WTC11 (cell line): ENCODE measurements at regions not wholly inside any gene's neighbourhood (a gene's known extent, or its start where the extent isn't known, plus 50 kb on each side); places are given as distances from the start of the nearest gene placed in this dataset.

Experiments
- ATAC-seq: fragments of 200-7000 bp; cut with Tn5 transposase; 2 replicates; pipeline ENCODE4 v1.10.0; 2021; ENCODE audit warnings: mild to moderate bottlenecking, moderate library complexity
- CTCF ChIA-PET: fragments of 300-600 bp; sonication (Branson Sonifier 250); formaldehyde crosslinking; loops from one replicate; lab custom pipeline; 2021; ENCODE audit warnings: antibody characterized with exemption; lab: Charles Lee
- POLR2A ChIA-PET: fragments of 350-600 bp; sonication (Branson Sonifier 250); formaldehyde crosslinking; loops from one replicate; lab custom pipeline; 2021; ENCODE audit warnings: antibody characterized with exemption; lab: Charles Lee
- DNase-seq: peaks from one replicate; pipeline ENCODE4 v3.0.0; 2021; ENCODE audit warnings: low spot score
- H3K27ac Mint-ChIP-seq: 2 replicates; pipeline ENCODE4 v1.8.0; 2021; ENCODE audit warnings: mixed read lengths
- H3K27me3 Mint-ChIP-seq: 2 replicates; pipeline ENCODE4 v1.8.0; 2021; ENCODE audit warnings: low read depth, mild to moderate bottlenecking, moderate library complexity, mixed read lengths
- H3K36me3 Mint-ChIP-seq: 2 replicates; pipeline ENCODE4 v1.8.0; 2021; ENCODE audit warnings: mixed read lengths
- H3K4me1 Mint-ChIP-seq: 2 replicates; pipeline ENCODE4 v1.8.0; 2022; ENCODE audit warnings: mixed read lengths
- H3K4me3 Mint-ChIP-seq: 2 replicates; pipeline ENCODE4 v1.8.0; 2021; ENCODE audit warnings: mild to moderate bottlenecking, moderate library complexity, mixed read lengths
- H3K9me3 Mint-ChIP-seq: 2 replicates; pipeline ENCODE4 v1.8.0; 2021; ENCODE audit warnings: mixed read lengths
- CBFB ChIP-seq: sonication (generic); formaldehyde crosslinking; IDR thresholded peaks from 2 replicates; pipeline ENCODE4 v1.8.1; 2022; ENCODE audit warnings: mild to moderate bottlenecking, low read depth, missing genetic modification reagents
- ELF4 ChIP-seq: sonication (generic); formaldehyde crosslinking; IDR thresholded peaks from 2 replicates; pipeline ENCODE4 v1.8.1; 2022; ENCODE audit warnings: low read depth, mild to moderate bottlenecking, moderate library complexity, missing genetic modification reagents
- EMX1 ChIP-seq: fragments of 250-450 bp; sonication (Bioruptor Pico); IDR thresholded peaks from 2 replicates; pipeline ENCODE4 v1.8.0; 2021; ENCODE audit warnings: mild to moderate bottlenecking
- FOXJ3 ChIP-seq: sonication (generic); formaldehyde crosslinking; IDR thresholded peaks from 2 replicates; pipeline ENCODE4 v1.9.0; 2021; ENCODE audit warnings: missing genetic modification reagents, mild to moderate bottlenecking, borderline replicate concordance
- FOXK1 ChIP-seq: sonication (generic); formaldehyde crosslinking; IDR thresholded peaks from 2 replicates; pipeline ENCODE4 v1.8.0; 2022; ENCODE audit warnings: mild to moderate bottlenecking, moderate library complexity, missing genetic modification reagents
- GABPB1 ChIP-seq: sonication (generic); formaldehyde crosslinking; IDR thresholded peaks from 2 replicates; pipeline ENCODE4 v1.8.1; 2023; ENCODE audit warnings: mild to moderate bottlenecking, missing genetic modification reagents
- GRHL2 ChIP-seq: fragments of 250-450 bp; sonication (Bioruptor Pico); IDR thresholded peaks from 2 replicates; pipeline ENCODE4 v1.8.0; 2022; ENCODE audit warnings: mild to moderate bottlenecking, moderate library complexity; ENCODE audit not compliant: insufficient replicate concordance, severe bottlenecking
- NR3C1 ChIP-seq: sonication (generic); formaldehyde crosslinking; conservative IDR thresholded peaks from 2 replicates; pipeline ENCODE4 v1.8.1; 2023; ENCODE audit warnings: low read depth, mild to moderate bottlenecking, missing genetic modification reagents
- PRRX2 ChIP-seq: fragments of 250-450 bp; sonication (Bioruptor Pico); IDR thresholded peaks from 2 replicates; pipeline ENCODE4 v1.8.0; 2021; ENCODE audit warnings: mild to moderate bottlenecking
- STAT6 ChIP-seq: sonication (generic); formaldehyde crosslinking; conservative IDR thresholded peaks from 2 replicates; pipeline ENCODE4 v1.8.1; 2023; ENCODE audit warnings: mild to moderate bottlenecking, low read depth, missing genetic modification reagents, moderate library complexity
- TEAD4 ChIP-seq: sonication (generic); formaldehyde crosslinking; IDR thresholded peaks from 2 replicates; pipeline ENCODE4 v1.8.0; 2022; ENCODE audit warnings: mild to moderate bottlenecking, missing genetic modification reagents
- TP53 ChIP-seq: sonication (generic); formaldehyde crosslinking; IDR thresholded peaks from 2 replicates; pipeline ENCODE4 v1.8.1; 2023; ENCODE audit warnings: mild to moderate bottlenecking, missing genetic modification reagents
- USF1 ChIP-seq: sonication (generic); formaldehyde crosslinking; IDR thresholded peaks from 2 replicates; pipeline ENCODE4 v1.8.0; 2022; ENCODE audit warnings: mild to moderate bottlenecking, missing genetic modification reagents
- ZNF219 ChIP-seq: sonication (generic); formaldehyde crosslinking; IDR thresholded peaks from 2 replicates; pipeline ENCODE4 v1.8.0; 2023; ENCODE audit warnings: missing genetic modification reagents, mild to moderate bottlenecking, borderline replicate concordance
- ZNF263 ChIP-seq: sonication (generic); formaldehyde crosslinking; IDR thresholded peaks from 2 replicates; pipeline ENCODE4 v1.8.1; 2022; ENCODE audit warnings: low read depth, mild to moderate bottlenecking, moderate library complexity, missing genetic modification reagents
- ZNF423 ChIP-seq: fragments of 250-450 bp; sonication (Bioruptor Pico); IDR thresholded peaks from 2 replicates; pipeline ENCODE4 v2.1.2; 2022; ENCODE audit warnings: mild to moderate bottlenecking, moderate library complexity
- ZNF512 ChIP-seq: sonication (generic); formaldehyde crosslinking; IDR thresholded peaks from 2 replicates; pipeline ENCODE4 v1.8.1; 2022; ENCODE audit warnings: missing genetic modification reagents, borderline replicate concordance
- ZSCAN18 ChIP-seq: fragments of 250-450 bp; sonication (Bioruptor Pico); IDR thresholded peaks from 2 replicates; pipeline ENCODE4 v2.1.2; 2022; ENCODE audit warnings: mild to moderate bottlenecking, moderate library complexity

GRCh38 chr6:40152196-40152595 lies 217.9 kb upstream of the MOCS1 start:
- Mint-ChIP-seq H3K27me3 (peaks cover 4% of the 10 kb centered on the region; the same call in 1 of the 2 replicates), H3K4me3 (no peak overlapping the region), H3K9me3 (peaks cover 8% of the 10 kb centered on the region; the same call in 1 of the 2 replicates), H3K36me3 (no peaks in the 10 kb centered on the region), H3K4me1 (no peaks in the 10 kb centered on the region), H3K27ac (no peak overlapping the region)
- no peak for ATAC-seq
- POLR2A ChIA-PET, result no interaction called here
- no peak for DNase-seq
- CTCF ChIA-PET, result no interaction called here
- TF ChIP-seq NR3C1 (CRISPR knock-in tag), result no peak
- TF ChIP-seq ELF4 (CRISPR knock-in tag), result no peak
- no peak for TF ChIP-seq GABPB1 (CRISPR knock-in tag)
- TF ChIP-seq PRRX2 (CRISPR knock-in tag), result no peak
- no peak for TF ChIP-seq FOXJ3
- TF ChIP-seq GRHL2 (CRISPR knock-in tag), result no peak
- no peak for TF ChIP-seq STAT6
- no peak for TF ChIP-seq EMX1
- no peak for TF ChIP-seq CBFB (CRISPR knock-in tag)
- no peak for TF ChIP-seq ZNF512 (CRISPR knock-in tag)
- TF ChIP-seq USF1 (CRISPR knock-in tag), result no peak
- no peak for TF ChIP-seq TEAD4 (CRISPR knock-in tag)
- TF ChIP-seq ZSCAN18, result no peak
- TF ChIP-seq ZNF219, result no peak
- TF ChIP-seq TP53 (CRISPR knock-in tag), result no peak
- no peak for TF ChIP-seq ZNF423

GRCh38 chr6:40148882-40149573 lies 214.8 kb upstream of the MOCS1 start:
- no peak overlapping the region for H3K27ac Mint-ChIP-seq
- no peak for TF ChIP-seq ZNF263
- TF ChIP-seq FOXK1 (CRISPR knock-in tag), result no peak
- TF ChIP-seq GABPB1 (CRISPR knock-in tag), result no peak
- TF ChIP-seq, all 79 proteins: peak for 0
- ChIA-PET CTCF (no interaction called here), POLR2A (no interaction called here)
- no peak for DNase-seq
- Mint-ChIP-seq H3K4me3 (no peak overlapping the region), H3K9me3 (peaks cover 14% of the 10 kb centered on the region), H3K27me3 (no peaks in the 10 kb centered on the region; the same call in 1 of the 2 replicates), H3K36me3 (no peaks in the 10 kb centered on the region), H3K4me1 (no peaks in the 10 kb centered on the region)
- ATAC-seq, result no peak
